ENCODE measurements at regions not wholly inside any gene's neighbourhood (a gene's known extent, or its start where the extent isn't known, plus 50 kb on each side); places are given as distances from the start of the nearest gene placed in this dataset.

DNA sequence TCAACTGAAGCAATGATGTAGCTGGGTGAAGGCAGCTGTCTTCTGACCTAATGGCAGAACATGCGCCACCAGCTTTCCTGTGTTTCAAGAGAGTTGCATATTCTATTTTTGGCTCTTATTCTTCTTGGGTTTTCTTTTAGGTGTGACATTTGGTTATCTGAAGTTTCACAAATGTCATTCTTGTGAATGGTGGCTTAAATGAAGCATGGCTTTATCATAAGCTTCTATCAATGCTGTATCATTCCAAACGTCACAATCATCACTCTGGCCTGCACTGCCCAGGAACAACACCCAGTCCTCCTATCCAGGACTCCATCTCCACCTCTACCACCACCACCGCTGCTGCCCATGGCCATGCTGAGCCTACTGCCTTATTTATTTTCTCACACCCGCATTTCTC, 69.7 kb upstream of the WWC2 start:
- 90 to 93% methylated on average over 4 of the region's 4 CpGs for WGBS, 2 donors
- intact Hi-C loops (cut with DNase I; ENCODE audit: low total_unique reads) = no loop called here
- no peak overlapping the region for H3K4me3 ChIP-seq (ENCODE audit: low read depth, poor library complexity, severe bottlenecking)
- TF ChIP-seq CTCF (IDR thresholded peaks at IDR 0.05) (no peak), POLR2A (IDR thresholded peaks at IDR 0.05) (no peak)
- DNase-seq (ENCODE audit: low spot score in 2 of 2) = no peak

DNA sequence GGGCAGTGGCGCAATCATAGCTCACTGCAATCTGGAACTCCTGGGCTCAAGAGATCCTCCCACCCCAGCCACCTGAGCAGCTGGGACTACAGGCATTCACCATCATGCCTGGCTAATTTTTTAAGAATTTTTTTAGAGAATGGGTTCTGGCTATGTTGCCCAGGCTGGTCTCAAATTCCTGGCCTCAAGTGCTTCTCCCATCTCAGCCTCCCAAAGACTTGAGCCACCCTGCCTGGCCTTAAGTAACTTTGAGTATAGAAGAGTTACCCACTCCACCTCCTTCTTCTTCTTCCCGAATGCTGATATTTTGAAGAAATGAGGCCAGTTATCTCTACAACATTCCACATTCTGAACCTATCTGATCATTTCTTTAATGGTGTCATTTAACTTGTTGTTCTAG, 72.4 kb upstream of the WWC2 start:
- 91 to 97% methylated on average over 2 of the region's 2 CpGs for WGBS, 2 donors
- H3K4me3 ChIP-seq (ENCODE audit: low read depth, poor library complexity, severe bottlenecking) = no peak overlapping the region
- intact Hi-C loops (cut with DNase I; ENCODE audit: low total_unique reads) = no loop called here
- TF ChIP-seq POLR2A (IDR thresholded peaks at IDR 0.05) (no peak), CTCF (IDR thresholded peaks at IDR 0.05) (no peak)
- no peak for DNase-seq (ENCODE audit: low spot score in 2 of 2)

- no peak for DNase-seq (ENCODE audit: low spot score in 2 of 2)
- WGBS, 2 donors = 89 to 90% methylated on average over 8 of the region's 8 CpGs
- H3K4me3 ChIP-seq (ENCODE audit: low read depth, poor library complexity, severe bottlenecking) = no peak overlapping the region
- TF ChIP-seq POLR2A (IDR thresholded peaks at IDR 0.05) (no peak), CTCF (IDR thresholded peaks at IDR 0.05) (no peak)
- intact Hi-C loops (cut with DNase I; ENCODE audit: low total_unique reads) = no loop called here
These were observed 76.4 kb upstream of the WWC2 start for GRCh38 chr4:183022617-183023016.

DNA sequence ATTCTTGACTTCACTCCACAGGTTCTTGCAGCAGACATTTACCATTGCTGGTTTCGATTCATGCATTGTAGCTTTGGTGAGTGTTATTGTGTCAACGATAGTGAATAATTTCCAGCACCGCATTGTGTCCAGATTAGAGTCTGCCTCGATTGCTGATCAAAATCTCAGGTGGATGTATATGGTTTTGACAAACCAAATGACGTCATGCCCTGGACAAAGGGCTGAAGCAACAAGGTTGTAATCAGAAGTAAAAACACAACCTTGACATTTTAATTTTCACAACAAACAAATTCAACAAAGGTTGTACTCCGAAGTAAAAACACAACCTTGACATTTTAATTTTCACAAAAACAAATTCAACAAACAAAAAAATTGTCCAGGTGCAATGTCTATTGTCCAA, 81.1 kb upstream of the WWC2 start:
- intact Hi-C loops (cut with DNase I; ENCODE audit: low total_unique reads) = no loop called here
- H3K4me3 ChIP-seq (ENCODE audit: low read depth, poor library complexity, severe bottlenecking) = no peak overlapping the region
- no peak for DNase-seq (ENCODE audit: low spot score in 2 of 2)
- WGBS, 2 donors = 86 to 90% methylated on average over 6 of the region's 6 CpGs
- no peak for TF ChIP-seq CTCF (IDR thresholded peaks at IDR 0.05)
- TF ChIP-seq POLR2A (IDR thresholded peaks at IDR 0.05) = no peak

- TF ChIP-seq CTCF (IDR thresholded peaks at IDR 0.05) (no peak), POLR2A (IDR thresholded peaks at IDR 0.05) (no peak)
- no peak for DNase-seq (ENCODE audit: low spot score in 2 of 2)
- 80% methylated on average over 15 of the region's 15 CpGs for WGBS, 2 donors
- no peak overlapping the region for H3K4me3 ChIP-seq (ENCODE audit: low read depth, poor library complexity, severe bottlenecking)
- intact Hi-C loops (cut with DNase I; ENCODE audit: low total_unique reads) = no loop called here
These were observed 84.5 kb upstream of the WWC2 start for GRCh38 chr4:183014361-183015084.

DNA sequence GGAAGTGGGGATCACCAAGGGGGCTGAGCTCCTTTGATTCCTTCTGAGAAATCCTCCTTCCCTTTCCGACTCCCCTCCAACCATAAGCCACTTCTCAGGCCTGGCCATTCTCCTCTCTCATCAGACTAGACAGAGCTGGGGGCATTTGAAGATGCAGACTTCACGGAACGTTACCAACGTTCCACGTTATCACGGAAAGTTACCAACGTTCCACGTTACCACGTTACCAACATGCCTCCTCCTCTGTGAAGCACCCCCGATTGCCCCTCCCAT, 85.4 kb upstream of the WWC2 start:
- 66 to 91% methylated on average over 10 of the region's 10 CpGs for WGBS, 2 donors
- no peak for DNase-seq (ENCODE audit: low spot score in 2 of 2)
- H3K4me3 ChIP-seq (ENCODE audit: low read depth, poor library complexity, severe bottlenecking) = no peak overlapping the region
- intact Hi-C loops (cut with DNase I; ENCODE audit: low total_unique reads) = no loop called here
- TF ChIP-seq POLR2A (IDR thresholded peaks at IDR 0.05) (no peak), CTCF (IDR thresholded peaks at IDR 0.05) (no peak)

Measured in lower leg skin (tissue), 4 donors.